Tibial nerve (tissue), 4 donors: ENCODE measurements at regions not wholly inside any gene's neighbourhood (a gene's known extent, or its start where the extent isn't known, plus 50 kb on each side); places are given as distances from the start of the nearest gene placed in this dataset.

Experiments used
- CTCF ChIP-seq, 5 experiments: fragments of 200-600 bp in 3 of 5; fragments of 450-650 bp in 2 of 5; sonication (generic) in 3 of 5; IDR thresholded peaks; one replicate each; pipeline ENCODE4 v1.5.1; 2016 to 2019; ENCODE audit warnings: antibody characterized with exemption in 5 of 5, mild to moderate bottlenecking in 3 of 5, moderate library complexity in 2 of 5
- EP300 ChIP-seq, 2 donors: sonication (generic); formaldehyde crosslinking; IDR thresholded peaks; one replicate each; pipeline ENCODE4 v1.6.1; 2017; ENCODE audit warnings: antibody characterized with exemption in 2 of 2, mild to moderate bottlenecking in 1 of 2
- POLR2A ChIP-seq, 2 donors: fragments of 450-650 bp; IDR thresholded peaks; one replicate each; pipeline ENCODE4 v1.6.1; 2017; ENCODE audit warnings: antibody characterized with exemption in 2 of 2, mild to moderate bottlenecking in 2 of 2, moderate library complexity in 2 of 2

- TF ChIP-seq CTCF (IDR thresholded peaks at IDR 0.05) (no peak), POLR2A (IDR thresholded peaks at IDR 0.05) (no peak), EP300 (IDR thresholded peaks at IDR 0.05) (no peak)
Observed at GRCh38 chr20:55353206-55353605, 652.1 kb downstream of the CBLN4 start.
